GM12878 (cell line): ENCODE measurements at regions not wholly inside any gene's neighbourhood (a gene's known extent, or its start where the extent isn't known, plus 50 kb on each side); places are given as distances from the start of the nearest gene placed in this dataset.

Experiments
- ATAC-seq: fragments of 200-7000 bp; cut with Tn5 transposase; 3 replicates; pipeline ENCODE4 v1.9.1; 2020; ENCODE audit warnings: mild to moderate bottlenecking, moderate library complexity
- BruUV-seq: library from RNA; stranded (reverse); fragments of 400-500 nt; replicated peaks from 2 replicates; lab custom pipeline; 2021; lab: Mats Ljungman, UMichigan
- CTCF ChIA-PET: fragments of 300-600 bp; sonication (Branson Sonifier 250); formaldehyde crosslinking; extraction: SDS; loops from one replicate; lab custom pipeline; 2021; ENCODE audit warnings: inconsistent platforms; lab: Yijun Ruan, JAX
- POLR2A ChIA-PET: fragments of 350-600 bp; formaldehyde crosslinking; extraction: SDS; loops from one replicate; lab custom pipeline; 2021; ENCODE audit warnings: inconsistent platforms; lab: Charles Lee
- RAD21 ChIA-PET: fragments of 300-600 bp; sonication (Branson Sonifier 250); formaldehyde crosslinking; loops from one replicate; lab custom pipeline; 2023; ENCODE audit warnings: antibody characterized with exemption; ENCODE audit not compliant: unreplicated experiment; lab: Charles Lee
- SMC1A ChIA-PET: fragments of 300-600 bp; sonication (Branson Sonifier 250); formaldehyde crosslinking; loops from one replicate; lab custom pipeline; 2023; ENCODE audit not compliant: unreplicated experiment, uncharacterized antibody; lab: Charles Lee
- DNase-seq: peaks from one replicate; pipeline ENCODE4 v3.0.0-alpha.2; 2011; ENCODE audit warnings: low read depth, low spot score
- FAIRE-seq: peaks from 3 replicates; lab custom pipeline; 2011; peaks lifted over from hg19 to GRCh38; lab: Jason Lieb, UNC
- H2AFZ ChIP-seq: 2 replicates; pipeline ENCODE4 v1.6.0; 2011; ENCODE audit warnings: low read depth, low read length, control low read depth; ENCODE audit not compliant: control insufficient read depth
- H3K27ac ChIP-seq: 2 replicates; pipeline ENCODE4 v1.5.1; 2011; ENCODE audit warnings: control low read depth; ENCODE audit not compliant: control insufficient read depth, insufficient read depth
- H3K27me3 ChIP-seq, 2 experiments: replicated peaks in 1 of 2; 2 replicates each; pipeline versions ENCODE4 v1.6.0 to v1.6.1; 2011; ENCODE audit warnings: low read length in 1 of 2; ENCODE audit not compliant: control insufficient read depth in 2 of 2, insufficient read depth in 2 of 2
- H3K36me3 ChIP-seq, 2 experiments: 2 replicates each; pipeline ENCODE4 v1.5.1; 2011; ENCODE audit warnings: low read length in 1 of 2; ENCODE audit not compliant: control insufficient read depth in 2 of 2, insufficient read depth in 2 of 2
- H3K4me1 ChIP-seq: 2 replicates; pipeline ENCODE4 v1.6.1; 2011; ENCODE audit warnings: mild to moderate bottlenecking, low read length, moderate library complexity, mixed read lengths; ENCODE audit not compliant: control insufficient read depth, insufficient read depth
- H3K4me2 ChIP-seq: 2 replicates; pipeline ENCODE4 v1.6.0; 2011; ENCODE audit warnings: control low read depth; ENCODE audit not compliant: control insufficient read depth, insufficient read depth
- H3K4me3 ChIP-seq: fragments of 200-600 bp; sonication (generic); 2 replicates; pipeline ENCODE4 v1.5.1; 2016
- H3K79me2 ChIP-seq: 2 replicates; pipeline ENCODE4 v1.6.0; 2011; ENCODE audit warnings: low read length; ENCODE audit not compliant: control insufficient read depth, insufficient read depth
- H3K9ac ChIP-seq: 2 replicates; pipeline ENCODE4 v1.8.0; 2011; ENCODE audit warnings: low read length, control low read depth, mixed read lengths; ENCODE audit not compliant: control insufficient read depth, insufficient read depth
- H3K9me3 ChIP-seq: replicated peaks from 3 replicates; pipeline ENCODE4 v1.5.1; 2011; ENCODE audit warnings: mild to moderate bottlenecking, low read length; ENCODE audit not compliant: control insufficient read depth, insufficient read depth
- H4K20me1 ChIP-seq: 2 replicates; pipeline ENCODE4 v1.6.0; 2011; ENCODE audit not compliant: control insufficient read depth, insufficient read depth
- BRCA1 ChIP-seq: IDR thresholded peaks from 2 replicates; pipeline ENCODE4 v1.6.1; 2011; ENCODE audit warnings: low read depth, low read length, improper control_type of control experiment
- CBX5 ChIP-seq: sonication (generic); IDR thresholded peaks from 2 replicates; pipeline ENCODE4 v1.6.1; 2016; ENCODE audit warnings: low read depth, moderate library complexity, mild to moderate bottlenecking, inconsistent platforms
- CEBPB ChIP-seq, 2 experiments: fragments of 150-350 bp in 1 of 2; IDR thresholded peaks; 2 replicates each; pipeline ENCODE4 v1.6.1; 2012 to 2014; ENCODE audit warnings: low read depth in 2 of 2, low read length in 2 of 2, borderline replicate concordance in 1 of 2, inconsistent platforms in 1 of 2
- HDGF ChIP-seq: fragments of 450-650 bp; IDR thresholded peaks from 2 replicates; pipeline ENCODE4 v1.6.1; 2016; ENCODE audit warnings: antibody characterized with exemption
- SIX5 ChIP-seq: IDR thresholded peaks from 2 replicates; pipeline ENCODE4 v1.6.1; 2011; ENCODE audit warnings: mild to moderate bottlenecking, low read depth, low read length, moderate library complexity; ENCODE audit not compliant: severe bottlenecking
- TARDBP ChIP-seq: IDR thresholded peaks from 2 replicates; pipeline ENCODE4 v1.6.1; 2016; ENCODE audit warnings: borderline replicate concordance
- ZNF274 ChIP-seq: IDR thresholded peaks from one replicate; pipeline ENCODE4 v1.8.0; 2011; ENCODE audit not compliant: insufficient read length, insufficient read depth
- WGBS: methylation state at CpG from one replicate; pipeline ENCODE4 v1.1.6; 2016; ENCODE audit warnings: low lambda C conversion rate; ENCODE audit not compliant: insufficient replicate concordance, insufficient coverage; ENCODE audit errors: missing lambda C conversion rate; 5-methylcytosine and 5-hydroxymethylcytosine counted together
- in situ Hi-C: fragments of 300-500 bp; cut with MboI; formaldehyde crosslinking; loops from 9 replicates; pipeline ENCODE4 v1.14.3; 2018; ENCODE audit warnings: mixed read lengths
- intact Hi-C: fragments of 100-400 bp; cut with micrococcal nuclease; formaldehyde crosslinking; loops from one replicate; pipeline ENCODE4 v1.14.2; 2022; ENCODE audit not compliant: unreplicated experiment
- TF ChIP-seq, protein P1 (sequence below): IDR thresholded peaks from 2 replicates; pipeline ENCODE4 v1.6.1; 2012; ENCODE audit warnings: improper control_type of control experiment, low read depth, low read length; ENCODE audit not compliant: insufficient replicate concordance
- TF ChIP-seq, protein P2 (sequence below): fragments of 450-650 bp; IDR thresholded peaks from 2 replicates; pipeline ENCODE4 v1.6.1; 2018; ENCODE audit warnings: borderline replicate concordance, mild to moderate bottlenecking; ENCODE audit not compliant: partially characterized antibody
- TF ChIP-seq, protein P3 (sequence below): fragments of 150-350 bp; IDR thresholded peaks from 2 replicates; pipeline ENCODE4 v1.6.1; 2014; ENCODE audit warnings: mild to moderate bottlenecking, low read depth, low read length
- TF ChIP-seq, protein P4 (sequence below): IDR thresholded peaks from 2 replicates; pipeline ENCODE4 v1.6.1; 2011; ENCODE audit warnings: borderline replicate concordance, low read depth, mild to moderate bottlenecking, moderate library complexity, low read length; ENCODE audit not compliant: insufficient read depth, poor library complexity, severe bottlenecking

DNA sequence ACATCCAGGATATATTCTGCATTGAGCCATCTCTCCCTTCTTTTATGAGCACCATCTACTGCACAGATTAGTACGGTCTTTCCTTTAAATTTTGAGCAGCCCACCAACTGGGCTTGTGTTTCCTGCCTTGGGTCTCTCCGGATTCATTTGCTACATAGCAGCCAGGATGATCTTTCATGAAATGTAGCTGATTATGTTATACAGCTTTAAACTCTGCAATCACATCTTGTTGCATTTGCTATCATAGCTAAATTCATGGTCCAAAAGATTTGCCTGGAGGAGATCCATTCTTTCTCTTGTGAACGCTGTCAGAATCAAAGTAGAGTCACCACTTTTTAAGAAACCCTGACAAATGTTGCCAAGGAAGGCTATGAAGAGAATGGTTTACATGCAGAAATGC is 215.1 kb upstream of the LRRTM4 start:
- H3K9me3 ChIP-seq = no peaks in the 10 kb centered on the region
- intact Hi-C loops (no loop called here), in situ Hi-C loops (no loop called here)
- TF ChIP-seq SIX5 (no peak), CEBPB (IDR thresholded peaks at IDR 0.05; ENCODE audit: borderline replicate concordance in 1 of 2, low read depth in 2 of 2, low read length in 2 of 2) (no peak), BRCA1 (no peak), HDGF (no peak), ZNF274 (no peak), TARDBP (no peak), CBX5 (no peak)
- TF ChIP-seq, protein P1, sequence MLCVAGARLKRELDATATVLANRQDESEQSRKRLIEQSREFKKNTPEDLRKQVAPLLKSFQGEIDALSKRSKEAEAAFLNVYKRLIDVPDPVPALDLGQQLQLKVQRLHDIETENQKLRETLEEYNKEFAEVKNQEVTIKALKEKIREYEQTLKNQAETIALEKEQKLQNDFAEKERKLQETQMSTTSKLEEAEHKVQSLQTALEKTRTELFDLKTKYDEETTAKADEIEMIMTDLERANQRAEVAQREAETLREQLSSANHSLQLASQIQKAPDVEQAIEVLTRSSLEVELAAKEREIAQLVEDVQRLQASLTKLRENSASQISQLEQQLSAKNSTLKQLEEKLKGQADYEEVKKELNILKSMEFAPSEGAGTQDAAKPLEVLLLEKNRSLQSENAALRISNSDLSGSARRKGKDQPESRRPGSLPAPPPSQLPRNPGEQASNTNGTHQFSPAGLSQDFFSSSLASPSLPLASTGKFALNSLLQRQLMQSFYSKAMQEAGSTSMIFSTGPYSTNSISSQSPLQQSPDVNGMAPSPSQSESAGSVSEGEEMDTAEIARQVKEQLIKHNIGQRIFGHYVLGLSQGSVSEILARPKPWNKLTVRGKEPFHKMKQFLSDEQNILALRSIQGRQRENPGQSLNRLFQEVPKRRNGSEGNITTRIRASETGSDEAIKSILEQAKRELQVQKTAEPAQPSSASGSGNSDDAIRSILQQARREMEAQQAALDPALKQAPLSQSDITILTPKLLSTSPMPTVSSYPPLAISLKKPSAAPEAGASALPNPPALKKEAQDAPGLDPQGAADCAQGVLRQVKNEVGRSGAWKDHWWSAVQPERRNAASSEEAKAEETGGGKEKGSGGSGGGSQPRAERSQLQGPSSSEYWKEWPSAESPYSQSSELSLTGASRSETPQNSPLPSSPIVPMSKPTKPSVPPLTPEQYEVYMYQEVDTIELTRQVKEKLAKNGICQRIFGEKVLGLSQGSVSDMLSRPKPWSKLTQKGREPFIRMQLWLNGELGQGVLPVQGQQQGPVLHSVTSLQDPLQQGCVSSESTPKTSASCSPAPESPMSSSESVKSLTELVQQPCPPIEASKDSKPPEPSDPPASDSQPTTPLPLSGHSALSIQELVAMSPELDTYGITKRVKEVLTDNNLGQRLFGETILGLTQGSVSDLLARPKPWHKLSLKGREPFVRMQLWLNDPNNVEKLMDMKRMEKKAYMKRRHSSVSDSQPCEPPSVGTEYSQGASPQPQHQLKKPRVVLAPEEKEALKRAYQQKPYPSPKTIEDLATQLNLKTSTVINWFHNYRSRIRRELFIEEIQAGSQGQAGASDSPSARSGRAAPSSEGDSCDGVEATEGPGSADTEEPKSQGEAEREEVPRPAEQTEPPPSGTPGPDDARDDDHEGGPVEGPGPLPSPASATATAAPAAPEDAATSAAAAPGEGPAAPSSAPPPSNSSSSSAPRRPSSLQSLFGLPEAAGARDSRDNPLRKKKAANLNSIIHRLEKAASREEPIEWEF = no peak
- TF ChIP-seq, protein P2, sequence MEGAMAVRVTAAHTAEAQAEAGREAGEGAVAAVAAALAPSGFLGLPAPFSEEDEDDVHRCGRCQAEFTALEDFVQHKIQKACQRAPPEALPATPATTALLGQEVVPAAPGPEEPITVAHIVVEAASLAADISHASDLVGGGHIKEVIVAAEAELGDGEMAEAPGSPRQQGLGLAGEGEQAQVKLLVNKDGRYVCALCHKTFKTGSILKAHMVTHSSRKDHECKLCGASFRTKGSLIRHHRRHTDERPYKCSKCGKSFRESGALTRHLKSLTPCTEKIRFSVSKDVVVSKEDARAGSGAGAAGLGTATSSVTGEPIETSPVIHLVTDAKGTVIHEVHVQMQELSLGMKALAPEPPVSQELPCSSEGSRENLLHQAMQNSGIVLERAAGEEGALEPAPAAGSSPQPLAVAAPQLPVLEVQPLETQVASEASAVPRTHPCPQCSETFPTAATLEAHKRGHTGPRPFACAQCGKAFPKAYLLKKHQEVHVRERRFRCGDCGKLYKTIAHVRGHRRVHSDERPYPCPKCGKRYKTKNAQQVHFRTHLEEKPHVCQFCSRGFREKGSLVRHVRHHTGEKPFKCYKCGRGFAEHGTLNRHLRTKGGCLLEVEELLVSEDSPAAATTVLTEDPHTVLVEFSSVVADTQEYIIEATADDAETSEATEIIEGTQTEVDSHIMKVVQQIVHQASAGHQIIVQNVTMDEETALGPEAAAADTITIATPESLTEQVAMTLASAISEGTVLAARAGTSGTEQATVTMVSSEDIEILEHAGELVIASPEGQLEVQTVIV = no peak
- TF ChIP-seq, protein P3, sequence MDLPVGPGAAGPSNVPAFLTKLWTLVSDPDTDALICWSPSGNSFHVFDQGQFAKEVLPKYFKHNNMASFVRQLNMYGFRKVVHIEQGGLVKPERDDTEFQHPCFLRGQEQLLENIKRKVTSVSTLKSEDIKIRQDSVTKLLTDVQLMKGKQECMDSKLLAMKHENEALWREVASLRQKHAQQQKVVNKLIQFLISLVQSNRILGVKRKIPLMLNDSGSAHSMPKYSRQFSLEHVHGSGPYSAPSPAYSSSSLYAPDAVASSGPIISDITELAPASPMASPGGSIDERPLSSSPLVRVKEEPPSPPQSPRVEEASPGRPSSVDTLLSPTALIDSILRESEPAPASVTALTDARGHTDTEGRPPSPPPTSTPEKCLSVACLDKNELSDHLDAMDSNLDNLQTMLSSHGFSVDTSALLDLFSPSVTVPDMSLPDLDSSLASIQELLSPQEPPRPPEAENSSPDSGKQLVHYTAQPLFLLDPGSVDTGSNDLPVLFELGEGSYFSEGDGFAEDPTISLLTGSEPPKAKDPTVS = no peak
- TF ChIP-seq, protein P4, sequence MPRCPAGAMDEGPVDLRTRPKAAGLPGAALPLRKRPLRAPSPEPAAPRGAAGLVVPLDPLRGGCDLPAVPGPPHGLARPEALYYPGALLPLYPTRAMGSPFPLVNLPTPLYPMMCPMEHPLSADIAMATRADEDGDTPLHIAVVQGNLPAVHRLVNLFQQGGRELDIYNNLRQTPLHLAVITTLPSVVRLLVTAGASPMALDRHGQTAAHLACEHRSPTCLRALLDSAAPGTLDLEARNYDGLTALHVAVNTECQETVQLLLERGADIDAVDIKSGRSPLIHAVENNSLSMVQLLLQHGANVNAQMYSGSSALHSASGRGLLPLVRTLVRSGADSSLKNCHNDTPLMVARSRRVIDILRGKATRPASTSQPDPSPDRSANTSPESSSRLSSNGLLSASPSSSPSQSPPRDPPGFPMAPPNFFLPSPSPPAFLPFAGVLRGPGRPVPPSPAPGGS = no peak
- no peak for ATAC-seq
- no peaks in the 10 kb centered on the region for H3K4me1 ChIP-seq
- H3K27ac ChIP-seq = no peak overlapping the region
- RAD21 ChIA-PET = no interaction called here
- no peak overlapping the region for H3K9ac ChIP-seq
- H3K4me3 ChIP-seq = no peak overlapping the region
- no peak for FAIRE-seq
- no peaks in the 10 kb centered on the region for H3K79me2 ChIP-seq
- POLR2A ChIA-PET = no interaction called here
- CTCF ChIA-PET = no interaction called here
- BruUV-seq = no TSS peak
- no peaks in the 10 kb centered on the region for H3K36me3 ChIP-seq
- no peak for DNase-seq
- SMC1A ChIA-PET = no interaction called here
- H2AFZ ChIP-seq = no peak overlapping the region
- H3K27me3 ChIP-seq = no peaks in the 10 kb centered on the region
- WGBS = 2% methylated on average over 3 of the region's 3 CpGs
- no peaks in the 10 kb centered on the region for H4K20me1 ChIP-seq
- no peak overlapping the region for H3K4me2 ChIP-seq
